Neural cell (in vitro differentiated cells): ENCODE measurements at regions not wholly inside any gene's neighbourhood (a gene's known extent, or its start where the extent isn't known, plus 50 kb on each side); places are given as distances from the start of the nearest gene placed in this dataset.

Experiments
- CTCF ChIP-seq: fragments of 450-650 bp; IDR thresholded peaks from 2 replicates; pipeline ENCODE4 v1.5.1; 2014; ENCODE audit warnings: antibody characterized with exemption, mild to moderate bottlenecking, moderate library complexity; ENCODE audit not compliant: poor library complexity, severe bottlenecking
- EZH2 ChIP-seq: fragments of 200-600, 300-800 bp; shearing (Covaris generic), sonication (generic); IDR thresholded peaks from 2 replicates; pipeline ENCODE4 v1.6.1; 2014; ENCODE audit warnings: antibody characterized with exemption, low read length, borderline replicate concordance, mild to moderate bottlenecking; ENCODE audit not compliant: insufficient read depth, poor library complexity, severe bottlenecking
- MXI1 ChIP-seq: fragments of 450-650 bp; conservative IDR thresholded peaks from 2 replicates; pipeline ENCODE4 v1.6.1; 2014; ENCODE audit warnings: antibody characterized with exemption, mild to moderate bottlenecking; ENCODE audit not compliant: poor library complexity, severe bottlenecking
- POLR2AphosphoS5 ChIP-seq: IDR thresholded peaks from 2 replicates; pipeline ENCODE4 v1.6.1; 2012
- RAD21 ChIP-seq: fragments of 450-650 bp; conservative IDR thresholded peaks from 2 replicates; pipeline ENCODE4 v1.6.1; 2014; ENCODE audit warnings: antibody characterized with exemption, mild to moderate bottlenecking, moderate library complexity
- REST ChIP-seq: IDR thresholded peaks from 2 replicates; pipeline ENCODE4 v1.6.1; 2012; ENCODE audit warnings: borderline replicate concordance
- TAF1 ChIP-seq: IDR thresholded peaks from 2 replicates; pipeline ENCODE4 v1.6.1; 2012; ENCODE audit warnings: low read depth

GRCh38 chr10:84818961-84819360, 490.6 kb downstream of the CCSER2 start:
- no peak for TF ChIP-seq POLR2AphosphoS5
- no peak for TF ChIP-seq EZH2
- no peak for TF ChIP-seq TAF1
- TF ChIP-seq CTCF, result no peak
- TF ChIP-seq RAD21, result no peak
- no peak for TF ChIP-seq REST
- no peak for TF ChIP-seq MXI1
